HL-60 (cell line): ENCODE measurements at regions not wholly inside any gene's neighbourhood (a gene's known extent, or its start where the extent isn't known, plus 50 kb on each side); places are given as distances from the start of the nearest gene placed in this dataset.

Experiments
- CTCF ChIP-seq: IDR thresholded peaks from one replicate; pipeline ENCODE4 v1.5.1; 2011; ENCODE audit warnings: low read length, control low read depth, inconsistent platforms; ENCODE audit not compliant: insufficient read depth
- POLR2AphosphoS5 ChIP-seq: IDR thresholded peaks from 2 replicates; pipeline ENCODE4 v1.6.1; 2012; ENCODE audit warnings: low read depth
- REST ChIP-seq: IDR thresholded peaks from 2 replicates; pipeline ENCODE4 v1.6.1; 2012; ENCODE audit warnings: low read depth; ENCODE audit not compliant: insufficient replicate concordance

- no peak for TF ChIP-seq CTCF
- no peak for TF ChIP-seq REST
- no peak for TF ChIP-seq POLR2AphosphoS5
Measured at GRCh38 chr5:106277540-106278096, 1393.1 kb downstream of the EFNA5 start.
